Prostate gland (tissue), 2 donors: ENCODE measurements at regions not wholly inside any gene's neighbourhood (a gene's known extent, or its start where the extent isn't known, plus 50 kb on each side); places are given as distances from the start of the nearest gene placed in this dataset.

Source experiments
- DNase-seq: peaks from one replicate; pipeline ENCODE4 v3.0.0-alpha.2; 2019; ENCODE audit warnings: low spot score
- H3K27ac ChIP-seq, 2 donors: fragments of 200-600 bp; sonication (generic); 2 replicates each; pipeline ENCODE4 v1.5.1; 2017 to 2019
- H3K27me3 ChIP-seq: fragments of 200-600 bp; sonication (generic); replicated peaks from 2 replicates; pipeline ENCODE4 v1.5.1; 2019; ENCODE audit not compliant: insufficient read depth
- H3K36me3 ChIP-seq, 2 donors: fragments of 200-600 bp; sonication (generic); 1 replicate in 1 of 2; 2 replicates in 1 of 2; pipeline versions ENCODE4 v1.5.1 to v1.8.1; 2017 to 2019
- H3K4me1 ChIP-seq: fragments of 200-600 bp; sonication (generic); replicated peaks from 2 replicates; pipeline ENCODE4 v1.5.1; 2019
- H3K4me3 ChIP-seq, 2 donors: fragments of 200-600 bp; sonication (generic); 2 replicates each; pipeline ENCODE4 v1.5.1; 2017 to 2019
- H3K9me3 ChIP-seq: fragments of 200-600 bp; sonication (generic); 2 replicates; pipeline ENCODE4 v1.5.1; 2017
- CTCF ChIP-seq, 4 experiments: fragments of 200-600 bp in 2 of 4; fragments of 450-650 bp in 2 of 4; sonication (generic) in 2 of 4; IDR thresholded peaks; 1 replicate in 3 of 4; 2 replicates in 1 of 4; pipeline ENCODE4 v1.5.1; 2016 to 2019; ENCODE audit warnings: antibody characterized with exemption in 4 of 4, mild to moderate bottlenecking in 2 of 4, moderate library complexity in 2 of 4
- POLR2A ChIP-seq: fragments of 450-650 bp; IDR thresholded peaks from one replicate; pipeline ENCODE4 v1.6.1; 2016; ENCODE audit warnings: antibody characterized with exemption, mild to moderate bottlenecking
- POLR2AphosphoS5 ChIP-seq: sonication (generic); formaldehyde crosslinking; IDR thresholded peaks from one replicate; pipeline ENCODE4 v1.6.1; 2017; ENCODE audit warnings: antibody characterized with exemption
- WGBS: methylation state at CpG from one replicate; pipeline ENCODE4 v1.1.5; 2018; 5-methylcytosine and 5-hydroxymethylcytosine counted together
- intact Hi-C: fragments of 100-400 bp; cut with DNase I; formaldehyde crosslinking; loops from one replicate; pipeline ENCODE4 v1.14.2; 2022

DNA sequence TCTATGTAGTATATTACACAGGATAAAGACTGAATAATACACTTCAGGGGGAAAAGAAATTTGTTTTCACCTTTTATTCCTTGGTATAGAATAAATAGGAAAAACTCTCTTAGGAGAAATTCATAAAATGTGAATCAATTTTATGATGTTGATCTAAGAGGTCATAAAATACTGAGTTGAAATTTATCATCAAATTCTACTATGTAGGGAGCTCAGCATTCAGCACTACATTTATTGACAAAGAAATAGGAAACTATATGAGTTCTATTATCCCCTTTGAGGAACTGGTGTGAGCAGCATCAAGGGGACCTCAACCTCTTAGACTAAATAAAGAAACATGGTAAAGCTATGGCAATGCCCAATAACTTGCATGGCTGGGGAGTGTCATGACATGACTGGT is 348.2 kb upstream of the SMIM31 start:
- Histone ChIP-seq H3K27ac (no peak overlapping the region), H3K36me3 (no peaks in the 10 kb centered on the region), H3K9me3 (no peaks in the 10 kb centered on the region), H3K27me3 (no peaks in the 10 kb centered on the region), H3K4me1 (no peaks in the 10 kb centered on the region), H3K4me3 (no peak overlapping the region)
- intact Hi-C loops, result no loop called here
- no peak for DNase-seq
- TF ChIP-seq POLR2A (no peak), POLR2AphosphoS5 (no peak), CTCF (IDR thresholded peaks at IDR 0.05) (no peak)

DNA sequence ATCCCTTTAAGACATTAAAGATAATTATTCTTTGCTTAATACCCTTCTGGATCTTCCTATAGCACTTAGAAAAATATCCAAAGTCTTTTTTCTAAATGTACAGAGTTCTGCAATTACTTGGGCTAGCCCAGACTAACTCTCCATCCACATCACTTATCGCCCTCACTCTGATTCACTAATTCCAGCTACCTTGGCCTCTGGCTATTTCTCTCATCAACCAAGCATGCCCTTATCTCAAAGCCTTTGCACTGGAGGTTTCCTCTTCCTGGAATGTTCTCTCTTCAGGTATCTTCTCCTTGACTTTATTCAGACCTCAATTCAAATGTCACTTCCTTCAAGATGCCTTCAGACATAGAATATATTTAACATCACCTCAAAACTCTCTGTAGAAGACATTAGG is 345.1 kb upstream of the SMIM31 start:
- Histone ChIP-seq H3K27ac (no peak overlapping the region), H3K4me1 (no peaks in the 10 kb centered on the region), H3K27me3 (no peaks in the 10 kb centered on the region), H3K36me3 (no peaks in the 10 kb centered on the region), H3K4me3 (no peak overlapping the region), H3K9me3 (no peaks in the 10 kb centered on the region)
- 100% methylated on average over 1 of the region's 1 CpG for WGBS
- TF ChIP-seq POLR2AphosphoS5, result no peak
- no peak for TF ChIP-seq POLR2A
- no peak for TF ChIP-seq CTCF (IDR thresholded peaks at IDR 0.05)
- intact Hi-C loops, result no loop called here
- no peak for DNase-seq

- H3K36me3 ChIP-seq, result no peaks in the 10 kb centered on the region
- H3K27me3 ChIP-seq, result no peaks in the 10 kb centered on the region
- H3K4me1 ChIP-seq, result no peaks in the 10 kb centered on the region
- 75% methylated on average over 4 of the region's 4 CpGs for WGBS
- intact Hi-C loops, result no loop called here
- no peak for DNase-seq
- no peaks in the 10 kb centered on the region for H3K9me3 ChIP-seq
- no peak overlapping the region for H3K27ac ChIP-seq
- no peak overlapping the region for H3K4me3 ChIP-seq
- TF ChIP-seq CTCF (IDR thresholded peaks at IDR 0.05) (no peak), POLR2AphosphoS5 (no peak), POLR2A (no peak)
These were observed 343.5 kb upstream of the SMIM31 start for GRCh38 chr4:164410401-164410800.

DNA sequence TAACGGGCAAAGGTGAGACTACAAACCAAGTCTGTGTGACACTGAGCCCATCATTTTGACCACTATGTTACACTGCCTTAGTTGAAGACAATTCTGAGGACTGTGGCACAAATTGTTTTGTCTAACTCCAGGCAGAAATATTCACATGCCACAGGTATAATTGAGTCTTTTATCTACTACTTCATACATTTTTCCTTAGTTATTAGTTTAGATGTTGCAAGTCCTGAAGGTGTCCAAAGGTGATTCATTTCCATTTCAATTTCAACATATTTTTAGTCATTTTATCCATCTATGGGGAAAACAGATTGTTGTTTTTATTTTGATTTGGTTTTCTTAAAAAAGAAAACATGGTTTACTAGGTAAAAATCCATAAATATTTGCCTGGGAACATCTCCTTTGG is 341.7 kb upstream of the SMIM31 start:
- Histone ChIP-seq H3K36me3 (no peaks in the 10 kb centered on the region), H3K9me3 (no peaks in the 10 kb centered on the region), H3K4me3 (no peak overlapping the region), H3K27me3 (no peaks in the 10 kb centered on the region), H3K27ac (no peak overlapping the region), H3K4me1 (no peaks in the 10 kb centered on the region)
- WGBS, result 93% methylated on average over 1 of the region's 1 CpG
- no peak for DNase-seq
- intact Hi-C loops, result no loop called here
- TF ChIP-seq CTCF (IDR thresholded peaks at IDR 0.05) (no peak), POLR2AphosphoS5 (no peak), POLR2A (no peak)

- no peak for TF ChIP-seq CTCF (IDR thresholded peaks at IDR 0.05)
- no peak for TF ChIP-seq POLR2AphosphoS5
- no peak for TF ChIP-seq POLR2A
- Histone ChIP-seq H3K36me3 (no peaks in the 10 kb centered on the region), H3K9me3 (no peaks in the 10 kb centered on the region), H3K27ac (no peak overlapping the region), H3K27me3 (no peaks in the 10 kb centered on the region), H3K4me3 (no peak overlapping the region), H3K4me1 (no peaks in the 10 kb centered on the region)
- DNase-seq, result no peak
- 93% methylated on average over 2 of the region's 2 CpGs for WGBS
- intact Hi-C loops, result no loop called here
These were observed 340.2 kb upstream of the SMIM31 start for GRCh38 chr4:164413743-164414142.
